Keratinocyte (primary cell): ENCODE measurements at regions not wholly inside any gene's neighbourhood (a gene's known extent, or its start where the extent isn't known, plus 50 kb on each side); places are given as distances from the start of the nearest gene placed in this dataset.

Source experiments
- DNase-seq: peaks from one replicate; pipeline ENCODE4 v3.0.0-alpha.2; 2011; ENCODE audit warnings: low read depth, missing footprints, low spot score
- FAIRE-seq: peaks from 2 replicates; lab custom pipeline; 2011; peaks lifted over from hg19 to GRCh38; lab: Jason Lieb, UNC
- H2AFZ ChIP-seq: 2 replicates; pipeline ENCODE4 v1.6.0; 2012; ENCODE audit warnings: low read length, control low read depth, inconsistent platforms; ENCODE audit not compliant: control insufficient read depth
- H3K27ac ChIP-seq: 2 replicates; pipeline ENCODE4 v1.5.1; 2011; ENCODE audit warnings: low read length; ENCODE audit not compliant: control insufficient read depth, insufficient read depth
- H3K27me3 ChIP-seq: 3 replicates; pipeline ENCODE4 v1.6.0; 2011; ENCODE audit warnings: low read length; ENCODE audit not compliant: control insufficient read depth, insufficient read depth; ENCODE audit errors: extremely low read depth
- H3K36me3 ChIP-seq, 2 experiments: 2 replicates in 1 of 2; 3 replicates in 1 of 2; pipeline ENCODE4 v1.5.1; 2011; ENCODE audit warnings: low read length in 2 of 2, mild to moderate bottlenecking in 1 of 2; ENCODE audit not compliant: control insufficient read depth in 2 of 2, insufficient read depth in 2 of 2; ENCODE audit errors: extremely low read depth in 1 of 2
- H3K4me1 ChIP-seq: 3 replicates; pipeline ENCODE4 v1.5.1; 2011; ENCODE audit warnings: low read length; ENCODE audit not compliant: control insufficient read depth, insufficient read depth; ENCODE audit errors: extremely low read depth
- H3K4me2 ChIP-seq: 3 replicates; pipeline ENCODE4 v1.6.0; 2011; ENCODE audit warnings: low read depth, low read length; ENCODE audit not compliant: control insufficient read depth, insufficient read depth; ENCODE audit errors: extremely low read depth
- H3K4me3 ChIP-seq, 3 experiments: fragments of 200-600 bp in 1 of 3; sonication (generic) in 1 of 3; 2 replicates in 2 of 3; 3 replicates in 1 of 3; pipeline ENCODE4 v1.5.1; 2011 to 2016; ENCODE audit warnings: low read length in 3 of 3, mild to moderate bottlenecking in 3 of 3, control low read depth in 2 of 3, inconsistent platforms in 1 of 3, low read depth in 1 of 3, mixed read lengths in 1 of 3, mixed run types in 1 of 3, moderate library complexity in 1 of 3; ENCODE audit not compliant: control insufficient read depth in 2 of 3, insufficient read depth in 2 of 3; ENCODE audit errors: extremely low read depth in 1 of 3
- H3K79me2 ChIP-seq: 2 replicates; pipeline ENCODE4 v1.6.0; 2012; ENCODE audit warnings: low read length; ENCODE audit not compliant: control insufficient read depth, insufficient read depth
- H3K9ac ChIP-seq: 3 replicates; pipeline ENCODE4 v1.6.0; 2011; ENCODE audit warnings: low read length; ENCODE audit not compliant: control insufficient read depth, insufficient read depth; ENCODE audit errors: extremely low read depth
- H3K9me1 ChIP-seq: 3 replicates; pipeline ENCODE4 v1.6.0; 2011; ENCODE audit warnings: low read length; ENCODE audit not compliant: control insufficient read depth, insufficient read depth; ENCODE audit errors: extremely low read depth
- H3K9me3 ChIP-seq: 2 replicates; pipeline ENCODE4 v1.5.1; 2012; ENCODE audit warnings: low read depth, low read length; ENCODE audit not compliant: control insufficient read depth
- H4K20me1 ChIP-seq: 3 replicates; pipeline ENCODE4 v1.6.0; 2011; ENCODE audit warnings: low read length; ENCODE audit not compliant: control insufficient read depth, insufficient read depth; ENCODE audit errors: extremely low read depth
- CTCF ChIP-seq, 3 experiments: IDR thresholded peaks in 1 of 3; conservative IDR thresholded peaks in 1 of 3; optimal IDR thresholded peaks in 1 of 3; 2 replicates in 2 of 3; 3 replicates in 1 of 3; pipeline versions ENCODE3 to v1.5.1; 2011; ENCODE audit warnings: low read length in 3 of 3, mild to moderate bottlenecking in 3 of 3, moderate library complexity in 2 of 3, control low read depth in 1 of 3, inconsistent platforms in 1 of 3; ENCODE audit not compliant: insufficient read depth in 2 of 3; ENCODE audit errors: extremely low read depth in 1 of 3
- EZH2 ChIP-seq: IDR thresholded peaks from one replicate; pipeline ENCODE4 v1.6.1; 2012; ENCODE audit warnings: inconsistent platforms, mild to moderate bottlenecking, low read length, moderate library complexity
- dilution Hi-C: fragments of 300-500 bp; cut with MboI; formaldehyde crosslinking; loops from one replicate; pipeline ENCODE4 v1.7.0; 2020; ENCODE audit warnings: low sequenced_read_pairs; ENCODE audit not compliant: extremely low pct_ligation_motif_present

- Histone ChIP-seq H3K9me3 (no peaks in the 10 kb centered on the region), H3K27ac (no peak overlapping the region), H3K9me1 (no peaks in the 10 kb centered on the region), H4K20me1 (no peaks in the 10 kb centered on the region), H3K9ac (no peak overlapping the region), H3K79me2 (no peaks in the 10 kb centered on the region), H3K4me3 (no peak overlapping the region), H2AFZ (no peak overlapping the region), H3K27me3 (no peaks in the 10 kb centered on the region), H3K4me1 (no peaks in the 10 kb centered on the region), H3K36me3 (no peaks in the 10 kb centered on the region), H3K4me2 (no peak overlapping the region)
- DNase-seq (no peak), FAIRE-seq (no peak)
- TF ChIP-seq CTCF (optimal IDR thresholded peaks at IDR 0.05 in 1 of 3, IDR thresholded peaks at IDR 0.05 in 1 of 3, conservative IDR thresholded peaks at IDR 0.05 in 1 of 3; ENCODE audit: extremely low read depth in 1 of 3, insufficient read depth in 2 of 3, low read length in 3 of 3) (no peak), EZH2 (no peak)
- dilution Hi-C loops = no loop called here
Measured at GRCh38 chr6:165807249-165807960, 144.4 kb upstream of the PDE10A start.

GRCh38 chr6:165806126-165806810 is 143.2 kb upstream of the PDE10A start:
- no peaks in the 10 kb centered on the region for H4K20me1 ChIP-seq
- no peak overlapping the region for H3K27ac ChIP-seq
- no peaks in the 10 kb centered on the region for H3K4me1 ChIP-seq
- TF ChIP-seq CTCF (optimal IDR thresholded peaks at IDR 0.05 in 1 of 3, IDR thresholded peaks at IDR 0.05 in 1 of 3, conservative IDR thresholded peaks at IDR 0.05 in 1 of 3; ENCODE audit: extremely low read depth in 1 of 3, insufficient read depth in 2 of 3, low read length in 3 of 3) (no peak), EZH2 (no peak)
- H3K9me1 ChIP-seq = no peaks in the 10 kb centered on the region
- no peaks in the 10 kb centered on the region for H3K9me3 ChIP-seq
- H3K36me3 ChIP-seq = no peaks in the 10 kb centered on the region
- FAIRE-seq = no peak
- H3K4me2 ChIP-seq = no peak overlapping the region
- DNase-seq = no peak
- dilution Hi-C loops = no loop called here
- H3K27me3 ChIP-seq = no peaks in the 10 kb centered on the region
- no peak overlapping the region for H3K9ac ChIP-seq
- H2AFZ ChIP-seq = no peak overlapping the region
- H3K79me2 ChIP-seq = no peaks in the 10 kb centered on the region
- H3K4me3 ChIP-seq = no peak overlapping the region
